Activated CD4-positive, alpha-beta memory T cell treated with anti-CD3 and anti-CD28 coated beads, Interleukin-2, amount 10 ng/mL, durations not matched to agents 7 days and 5 days (primary cell): ENCODE measurements at regions not wholly inside any gene's neighbourhood (a gene's known extent, or its start where the extent isn't known, plus 50 kb on each side); places are given as distances from the start of the nearest gene placed in this dataset.

ENCODE experiments used
- CTCF ChIA-PET: fragments of 350-600 bp; sonication (Branson Sonifier 250); formaldehyde crosslinking; loops from one replicate; lab custom pipeline; 2021; ENCODE audit warnings: antibody characterized with exemption, inconsistent platforms; lab: Charles Lee
- POLR2A ChIA-PET: fragments of 350-600 bp; sonication (Branson Sonifier 250); formaldehyde crosslinking; loops from one replicate; lab custom pipeline; 2021; ENCODE audit warnings: antibody characterized with exemption; lab: Charles Lee
- DNase-seq: peaks from one replicate; pipeline ENCODE4 v3.0.0-alpha.2; 2020
- H3K27ac Mint-ChIP-seq: one replicate; pipeline ENCODE4 v1.8.0; 2021; ENCODE audit warnings: mild to moderate bottlenecking, mixed read lengths
- H3K27me3 Mint-ChIP-seq: one replicate; pipeline ENCODE4 v1.8.0; 2021; ENCODE audit warnings: mixed read lengths
- H3K36me3 Mint-ChIP-seq: one replicate; pipeline ENCODE4 v1.8.0; 2021; ENCODE audit warnings: low read depth, mixed read lengths
- H3K4me1 Mint-ChIP-seq: one replicate; pipeline ENCODE4 v1.8.0; 2021; ENCODE audit warnings: mixed read lengths
- H3K4me3 Mint-ChIP-seq: one replicate; pipeline ENCODE4 v1.8.0; 2021; ENCODE audit warnings: mild to moderate bottlenecking, mixed read lengths
- H3K9me3 Mint-ChIP-seq: one replicate; pipeline ENCODE4 v1.8.0; 2021; ENCODE audit warnings: mixed read lengths

DNA sequence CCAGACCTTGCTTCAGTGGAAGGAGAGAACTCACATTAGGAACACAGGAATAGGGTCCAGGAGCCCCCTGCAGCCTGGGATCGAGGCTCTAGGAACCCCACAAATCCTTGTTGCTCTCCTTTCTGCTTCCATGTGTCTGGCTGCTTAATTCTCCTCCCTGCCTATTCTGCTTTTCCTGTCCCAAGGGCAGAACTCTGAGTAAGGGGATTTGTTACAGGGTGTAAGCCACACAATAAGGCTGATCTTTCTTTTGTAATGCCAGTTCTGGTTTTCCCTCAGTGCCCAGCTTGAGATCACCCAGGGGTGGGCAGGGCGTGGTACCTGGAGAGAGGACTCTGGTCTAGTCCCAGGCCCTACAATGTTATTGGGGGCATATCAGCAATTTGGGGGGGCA is 119.6 kb upstream of the MGAT5 start:
- H3K9me3 Mint-ChIP-seq, result no peaks in the 10 kb centered on the region
- peaks cover 12% of the 10 kb centered on the region for H3K36me3 Mint-ChIP-seq
- H3K4me1 Mint-ChIP-seq, result peaks cover 55% of the 10 kb centered on the region
- H3K27ac Mint-ChIP-seq, result no peak overlapping the region
- H3K4me3 Mint-ChIP-seq, result no peak overlapping the region
- CTCF ChIA-PET, result interaction anchor here (0.5 kb wide), 1 partner anchor 230 kb away, joined by 3 read pairs; no protein-coding TSS in a partner anchor
- H3K27me3 Mint-ChIP-seq, result no peaks in the 10 kb centered on the region
- POLR2A ChIA-PET, result no interaction called here
- no peak for DNase-seq

DNA sequence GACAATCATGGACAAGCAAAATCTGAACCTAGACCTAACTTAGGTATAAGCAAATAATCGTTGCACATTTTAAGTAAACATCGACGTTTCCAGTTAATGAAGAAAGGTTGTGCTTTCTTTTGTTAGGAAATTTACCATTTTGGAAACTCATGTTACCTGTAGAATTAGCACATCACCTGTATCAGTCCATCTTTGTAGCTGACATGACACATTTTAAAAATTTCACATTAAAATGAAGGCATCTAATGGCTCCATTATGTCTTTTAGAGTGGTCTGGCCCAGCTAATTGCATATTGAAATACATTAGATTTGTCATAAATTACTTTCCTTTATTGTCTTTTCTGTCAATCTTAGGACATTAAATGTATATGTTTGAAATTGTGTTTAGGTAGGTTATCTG is 119.0 kb upstream of the MGAT5 start:
- DNase-seq, result no peak
- no peak overlapping the region for H3K27ac Mint-ChIP-seq
- peaks cover 54% of the 10 kb centered on the region for H3K4me1 Mint-ChIP-seq
- H3K9me3 Mint-ChIP-seq, result no peaks in the 10 kb centered on the region
- POLR2A ChIA-PET, result no interaction called here
- H3K36me3 Mint-ChIP-seq, result peaks cover 12% of the 10 kb centered on the region
- no peak overlapping the region for H3K4me3 Mint-ChIP-seq
- H3K27me3 Mint-ChIP-seq, result no peaks in the 10 kb centered on the region
- CTCF ChIA-PET, result no interaction called here

DNA sequence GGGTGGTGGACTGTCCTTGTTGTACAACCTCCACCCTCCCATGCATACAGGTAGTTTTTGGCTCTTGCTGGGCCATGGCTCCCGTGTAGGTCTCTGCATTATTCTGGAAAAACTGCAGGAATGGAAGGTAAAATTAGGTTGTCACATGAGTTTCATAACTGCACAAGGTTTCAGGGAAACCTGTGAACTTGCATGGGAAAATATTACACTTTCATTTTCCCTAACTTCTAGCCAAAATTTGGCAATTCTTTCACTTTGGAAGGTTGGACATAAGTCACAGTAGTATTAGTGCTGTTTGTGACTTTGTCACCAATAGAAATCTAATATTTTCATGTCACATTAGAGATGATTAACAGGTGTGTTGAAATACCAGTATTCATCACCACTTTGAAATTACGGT is 118.1 kb upstream of the MGAT5 start:
- Mint-ChIP-seq H3K27me3 (no peaks in the 10 kb centered on the region), H3K36me3 (peaks cover 16% of the 10 kb centered on the region), H3K4me3 (no peak overlapping the region), H3K9me3 (no peaks in the 10 kb centered on the region), H3K4me1 (peaks cover 54% of the 10 kb centered on the region), H3K27ac (no peak overlapping the region)
- CTCF ChIA-PET, result interaction anchor here (1.3 kb wide), 1 partner anchor 110 kb away, joined by 3 read pairs; no protein-coding TSS in a partner anchor
- DNase-seq, result no peak
- POLR2A ChIA-PET, result no interaction called here

DNA sequence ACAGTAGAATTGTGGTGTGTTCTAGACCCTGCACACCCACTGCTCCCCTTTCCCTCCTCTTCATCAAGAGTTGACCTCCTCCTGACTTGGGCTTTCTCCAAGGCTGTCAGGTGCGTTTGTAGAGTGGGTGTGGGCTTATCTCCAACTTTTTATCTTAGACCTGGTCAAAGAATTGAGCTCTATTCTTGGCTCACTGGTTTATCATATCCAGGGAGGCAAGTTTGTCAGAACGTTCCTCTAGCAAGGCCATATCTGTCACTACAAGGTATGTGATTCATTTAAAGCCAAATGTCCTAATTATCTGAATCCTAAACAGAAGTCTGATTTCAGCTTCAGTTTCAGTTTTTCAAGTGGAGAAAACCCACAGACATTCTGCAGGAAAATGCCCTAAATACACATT is 117.1 kb upstream of the MGAT5 start:
- no peaks in the 10 kb centered on the region for H3K9me3 Mint-ChIP-seq
- H3K36me3 Mint-ChIP-seq, result peaks cover 12% of the 10 kb centered on the region
- no peaks in the 10 kb centered on the region for H3K27me3 Mint-ChIP-seq
- no peak overlapping the region for H3K4me3 Mint-ChIP-seq
- ChIA-PET POLR2A (interaction anchor here (0.9 kb wide), 1 partner anchor 17 kb away, joined by 3 read pairs; no protein-coding TSS in a partner anchor), CTCF (interaction anchor here (1.2 to 1.3 kb wide), 2 partner anchors 18 to 109 kb away, joined by 3 to 5 read pairs; no protein-coding TSS in a partner anchor)
- H3K27ac Mint-ChIP-seq, result peak overlapping the region; percentile 75
- H3K4me1 Mint-ChIP-seq, result peaks cover 58% of the 10 kb centered on the region
- no peak for DNase-seq

DNA sequence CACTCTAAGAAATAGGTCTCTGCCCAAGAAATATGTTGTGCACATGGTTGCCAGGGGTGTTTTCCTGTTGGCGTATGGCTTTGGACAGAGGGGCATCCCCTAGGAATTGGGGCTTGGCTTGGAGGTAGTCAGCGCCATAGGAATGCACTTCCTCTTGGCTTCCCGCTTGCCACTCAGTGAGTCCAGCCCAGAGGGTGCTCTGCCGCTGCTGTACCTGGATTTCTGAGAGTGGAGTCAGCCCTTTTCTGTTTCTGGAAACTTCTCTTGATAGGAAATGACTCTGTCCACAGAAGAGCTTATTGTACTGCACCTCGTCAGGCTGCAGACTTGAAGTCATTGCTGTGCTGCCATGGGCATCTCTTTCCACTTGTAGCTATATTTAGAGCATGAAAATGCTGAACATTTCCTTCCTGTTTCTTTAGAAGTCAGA is 116.7 kb upstream of the MGAT5 start:
- H3K4me1 Mint-ChIP-seq, result peaks cover 58% of the 10 kb centered on the region
- no peak for DNase-seq
- H3K4me3 Mint-ChIP-seq, result no peak overlapping the region
- peak overlapping the region; percentile 75 for H3K27ac Mint-ChIP-seq
- peaks cover 7% of the 10 kb centered on the region for H3K36me3 Mint-ChIP-seq
- no peaks in the 10 kb centered on the region for H3K9me3 Mint-ChIP-seq
- ChIA-PET POLR2A (interaction anchor here (0.9 kb wide), 1 partner anchor 17 kb away, joined by 3 read pairs; no protein-coding TSS in a partner anchor), CTCF (interaction anchor here (1.2 to 1.3 kb wide), 2 partner anchors 19 to 109 kb away, joined by 3 to 5 read pairs; no protein-coding TSS in a partner anchor)
- no peaks in the 10 kb centered on the region for H3K27me3 Mint-ChIP-seq

DNA sequence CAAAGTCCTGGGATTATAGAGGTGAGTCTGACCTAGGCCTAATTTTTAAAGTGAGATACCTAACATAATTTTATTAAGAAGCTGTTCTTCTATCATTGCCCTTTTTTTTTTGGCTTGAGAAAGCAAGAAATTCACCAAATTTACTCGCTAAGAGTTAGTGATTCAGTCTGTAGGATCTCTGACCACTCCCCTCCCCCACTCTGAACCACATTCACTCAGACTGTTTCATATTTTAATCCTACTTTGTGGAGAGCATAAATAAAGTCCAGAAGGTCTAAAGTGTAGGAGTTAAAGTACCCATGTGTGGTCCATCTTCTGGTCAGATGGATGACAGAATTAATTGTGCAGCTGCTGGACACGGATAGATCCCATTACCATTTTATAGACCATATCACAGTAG is 115.8 kb upstream of the MGAT5 start:
- peaks cover 61% of the 10 kb centered on the region for H3K4me1 Mint-ChIP-seq
- no peak overlapping the region for H3K4me3 Mint-ChIP-seq
- H3K36me3 Mint-ChIP-seq, result peaks cover 7% of the 10 kb centered on the region
- H3K27ac Mint-ChIP-seq, result no peak overlapping the region
- no peak for DNase-seq
- no peaks in the 10 kb centered on the region for H3K27me3 Mint-ChIP-seq
- CTCF ChIA-PET, result no interaction called here
- POLR2A ChIA-PET, result no interaction called here
- no peaks in the 10 kb centered on the region for H3K9me3 Mint-ChIP-seq

DNA sequence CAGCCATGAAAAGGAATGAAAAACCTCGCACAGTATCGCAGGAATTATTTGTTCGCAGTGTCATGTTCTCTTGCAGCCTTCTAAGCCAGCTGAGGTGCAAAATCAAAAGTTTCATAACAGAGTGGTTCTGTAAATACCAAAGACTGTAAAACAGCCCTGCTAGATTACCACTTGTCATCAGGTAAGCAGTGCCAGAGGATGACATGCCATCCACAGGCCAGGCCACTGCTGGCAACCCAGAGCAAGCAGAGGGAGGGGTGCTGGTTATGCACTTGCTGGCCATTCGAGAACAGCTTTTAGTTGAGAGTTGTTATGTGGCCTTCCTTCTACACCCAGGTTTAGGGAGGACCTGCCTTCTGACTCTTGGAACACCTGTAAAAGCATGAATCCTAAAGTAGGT is 114.3 kb upstream of the MGAT5 start:
- DNase-seq, result no peak
- Mint-ChIP-seq H3K4me1 (peaks cover 61% of the 10 kb centered on the region), H3K9me3 (no peaks in the 10 kb centered on the region), H3K36me3 (peaks cover 7% of the 10 kb centered on the region), H3K27ac (no peak overlapping the region), H3K27me3 (no peaks in the 10 kb centered on the region), H3K4me3 (no peak overlapping the region)
- ChIA-PET POLR2A (interaction anchor here (1.6 kb wide), 1 partner anchor 10 kb away, joined by 4 read pairs; no protein-coding TSS in a partner anchor), CTCF (no interaction called here)

DNA sequence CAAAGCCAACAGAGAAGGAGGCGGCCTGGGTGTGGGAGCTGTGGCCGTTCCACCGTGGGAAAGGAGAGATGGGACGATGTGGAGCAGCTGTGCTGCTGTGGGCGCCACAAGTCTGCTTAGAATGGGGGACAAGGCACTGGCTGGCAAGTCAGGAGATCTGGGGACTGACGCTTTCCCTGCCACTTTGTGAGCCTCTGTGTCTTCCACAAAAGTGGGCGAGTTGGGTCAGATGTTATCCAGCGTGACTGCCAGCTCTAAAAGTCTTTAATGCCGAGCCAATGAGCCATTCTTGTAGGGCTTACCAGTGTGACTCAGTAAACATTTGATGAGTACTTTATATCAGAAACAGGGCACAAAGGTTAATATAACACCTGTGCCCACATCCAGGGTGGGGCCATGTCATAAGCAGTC is 113.6 kb upstream of the MGAT5 start:
- H3K4me3 Mint-ChIP-seq, result no peak overlapping the region
- CTCF ChIA-PET, result no interaction called here
- POLR2A ChIA-PET, result interaction anchor here (1.6 kb wide), 1 partner anchor 9 kb away, joined by 4 read pairs; no protein-coding TSS in a partner anchor
- no peak overlapping the region for H3K27ac Mint-ChIP-seq
- peaks cover 7% of the 10 kb centered on the region for H3K36me3 Mint-ChIP-seq
- no peaks in the 10 kb centered on the region for H3K27me3 Mint-ChIP-seq
- no peak for DNase-seq
- H3K9me3 Mint-ChIP-seq, result no peaks in the 10 kb centered on the region
- peaks cover 58% of the 10 kb centered on the region for H3K4me1 Mint-ChIP-seq

DNA sequence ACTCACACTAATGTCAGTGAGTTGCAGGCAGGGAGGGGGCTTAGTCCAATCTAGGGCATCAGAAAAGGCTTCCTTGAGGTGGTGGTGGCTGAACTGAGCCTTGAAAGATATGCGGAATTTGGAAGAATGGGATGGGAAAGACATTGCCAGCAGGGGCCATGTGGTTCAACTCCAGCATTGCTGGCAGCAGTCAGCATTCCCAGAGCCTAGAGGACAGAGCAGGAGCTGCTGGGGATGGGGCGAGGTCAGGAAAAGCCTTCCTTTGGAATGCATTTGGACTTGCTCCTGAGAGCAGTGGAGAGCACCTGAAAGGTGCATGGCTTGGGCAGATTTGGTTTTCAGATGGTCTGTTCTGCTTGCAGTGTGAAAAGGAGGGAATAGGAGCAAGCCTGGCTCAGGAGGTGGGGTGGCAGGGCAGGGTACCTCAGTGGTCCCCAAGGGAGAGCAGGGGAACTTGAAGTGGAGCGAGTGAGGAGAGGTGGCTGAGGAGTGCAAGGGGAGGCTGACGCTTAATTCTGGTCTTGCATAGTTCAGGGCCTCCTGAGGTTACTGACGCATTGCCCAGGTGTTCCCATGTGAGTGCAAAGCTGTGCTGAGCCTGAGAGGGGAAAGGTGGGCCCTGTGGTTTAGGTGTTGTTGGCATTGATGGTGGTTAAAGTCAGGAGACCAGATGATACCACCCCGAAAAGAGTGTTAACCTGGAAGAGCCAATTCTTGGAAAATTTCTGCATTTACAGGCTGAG is 112.1 kb upstream of the MGAT5 start:
- peaks cover 48% of the 10 kb centered on the region for H3K4me1 Mint-ChIP-seq

DNA sequence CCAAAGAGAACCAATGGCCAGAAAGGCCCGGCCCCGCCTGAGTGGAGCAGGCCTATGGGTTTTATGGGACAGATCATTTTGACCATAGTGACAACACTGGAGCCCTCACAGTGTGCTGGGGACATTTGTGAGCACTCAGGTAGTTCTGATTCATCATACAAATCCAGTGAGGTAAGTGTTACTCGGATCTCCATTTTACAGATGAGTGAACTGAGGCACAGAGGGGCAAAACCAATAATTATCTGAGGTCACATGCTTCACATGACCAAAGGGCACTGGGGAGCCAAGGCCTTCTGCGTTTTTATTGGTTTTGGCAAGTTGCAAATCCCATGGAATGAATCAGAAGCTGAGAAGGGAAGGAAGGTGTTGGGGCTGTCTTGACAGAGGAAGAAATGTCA is 111.5 kb upstream of the MGAT5 start:
- H3K4me1 Mint-ChIP-seq, result peaks cover 43% of the 10 kb centered on the region
- CTCF ChIA-PET, result no interaction called here
- no peak for DNase-seq
- H3K36me3 Mint-ChIP-seq, result peaks cover 3% of the 10 kb centered on the region
- no peak overlapping the region for H3K27ac Mint-ChIP-seq
- no peaks in the 10 kb centered on the region for H3K9me3 Mint-ChIP-seq
- POLR2A ChIA-PET, result no interaction called here
- no peak overlapping the region for H3K4me3 Mint-ChIP-seq
- no peaks in the 10 kb centered on the region for H3K27me3 Mint-ChIP-seq

More for the DNA sequence above, 112.1 kb upstream of the MGAT5 start:
- no peak for DNase-seq
- H3K4me3 Mint-ChIP-seq, result no peak overlapping the region
- ChIA-PET POLR2A (no interaction called here), CTCF (no interaction called here)
- H3K27ac Mint-ChIP-seq, result no peak overlapping the region
- no peaks in the 10 kb centered on the region for H3K27me3 Mint-ChIP-seq
- H3K36me3 Mint-ChIP-seq, result peaks cover 4% of the 10 kb centered on the region
- H3K9me3 Mint-ChIP-seq, result no peaks in the 10 kb centered on the region

DNA sequence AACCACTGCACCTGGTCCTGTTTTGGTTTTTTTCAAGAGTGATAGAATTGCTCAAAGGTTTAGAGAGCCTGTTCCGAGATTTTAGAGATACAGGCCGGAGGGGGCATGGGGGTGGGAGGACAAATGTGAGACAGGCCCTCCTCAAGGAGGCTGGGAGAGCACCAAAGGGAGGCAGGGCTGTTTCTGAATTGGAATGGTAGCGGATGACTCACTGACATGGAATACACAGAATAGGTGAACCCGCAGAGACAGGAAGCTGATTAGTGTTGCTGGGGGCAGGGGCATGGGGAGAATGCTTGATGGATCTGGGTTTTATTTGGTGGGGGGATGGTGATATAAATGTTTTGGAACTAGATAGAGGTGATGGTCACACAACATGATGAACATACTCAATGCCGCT is 111.0 kb upstream of the MGAT5 start:
- ChIA-PET POLR2A (no interaction called here), CTCF (no interaction called here)
- Mint-ChIP-seq H3K4me1 (peaks cover 37% of the 10 kb centered on the region), H3K36me3 (peaks cover 3% of the 10 kb centered on the region), H3K27ac (no peak overlapping the region), H3K27me3 (no peaks in the 10 kb centered on the region), H3K9me3 (no peaks in the 10 kb centered on the region), H3K4me3 (no peak overlapping the region)
- no peak for DNase-seq

DNA sequence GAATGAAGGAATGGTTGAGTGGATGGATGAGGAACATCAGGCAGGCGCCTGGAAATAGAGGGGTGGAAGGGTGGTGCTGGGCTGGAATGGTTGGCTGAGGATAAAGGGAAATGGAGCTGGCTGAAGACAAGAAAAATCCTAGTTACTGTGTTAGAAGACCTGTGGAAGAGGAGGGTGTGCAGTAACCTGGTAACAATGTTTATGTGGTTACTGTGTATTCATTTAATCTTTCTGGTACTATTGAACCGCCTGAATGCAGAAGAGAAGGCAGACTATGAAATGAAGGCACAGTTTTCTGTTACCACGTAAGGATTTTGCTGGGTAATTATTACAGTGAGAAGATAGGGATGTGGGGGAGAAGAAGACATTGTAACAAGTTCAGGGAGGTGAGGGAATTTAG is 110.3 kb upstream of the MGAT5 start:
- no peaks in the 10 kb centered on the region for H3K27me3 Mint-ChIP-seq
- no peak overlapping the region for H3K4me3 Mint-ChIP-seq
- no peak overlapping the region for H3K27ac Mint-ChIP-seq
- ChIA-PET POLR2A (interaction anchor here (1.3 kb wide), 1 partner anchor 14 kb away, joined by 3 read pairs; no protein-coding TSS in a partner anchor), CTCF (no interaction called here)
- no peaks in the 10 kb centered on the region for H3K9me3 Mint-ChIP-seq
- H3K36me3 Mint-ChIP-seq, result peaks cover 3% of the 10 kb centered on the region
- DNase-seq, result no peak
- peaks cover 30% of the 10 kb centered on the region for H3K4me1 Mint-ChIP-seq

DNA sequence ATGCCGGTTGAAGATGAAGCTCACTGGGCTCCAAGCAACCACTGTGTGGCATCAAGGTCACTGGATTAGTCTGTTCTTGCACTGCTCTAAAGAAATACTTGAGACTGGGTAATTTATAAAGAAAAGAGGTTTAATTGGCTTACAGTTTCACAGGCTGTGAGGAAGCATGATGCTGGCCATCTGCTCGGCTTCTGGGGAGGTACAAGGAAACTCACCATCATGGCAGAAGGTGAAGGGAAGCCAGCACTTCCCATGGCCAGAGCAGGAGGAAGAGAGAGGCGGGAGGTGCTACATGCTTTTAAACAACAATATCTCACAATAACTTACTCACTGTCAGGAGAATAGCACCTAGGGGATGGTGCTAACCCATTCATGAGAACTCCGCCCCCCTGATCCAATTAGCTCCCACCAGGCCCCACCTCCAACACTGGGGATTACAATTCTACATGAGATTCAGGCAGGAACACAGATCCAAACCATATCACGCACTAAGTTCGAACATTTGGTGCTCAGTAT is 109.7 kb upstream of the MGAT5 start:
- no peak overlapping the region for H3K4me3 Mint-ChIP-seq
- DNase-seq, result no peak
- POLR2A ChIA-PET, result interaction anchor here (1.3 kb wide), 1 partner anchor 13 kb away, joined by 3 read pairs; no protein-coding TSS in a partner anchor
- peaks cover 26% of the 10 kb centered on the region for H3K4me1 Mint-ChIP-seq
- peaks cover 3% of the 10 kb centered on the region for H3K36me3 Mint-ChIP-seq
- H3K9me3 Mint-ChIP-seq, result no peaks in the 10 kb centered on the region
- no peaks in the 10 kb centered on the region for H3K27me3 Mint-ChIP-seq
- no peak overlapping the region for H3K27ac Mint-ChIP-seq
- CTCF ChIA-PET, result no interaction called here
